HCT116 (cell line): ENCODE measurements at regions not wholly inside any gene's neighbourhood (a gene's known extent, or its start where the extent isn't known, plus 50 kb on each side); places are given as distances from the start of the nearest gene placed in this dataset.

Experiments used
- ATAC-seq: fragments of 200-7000 bp; cut with Tn5 transposase; 2 replicates; pipeline ENCODE4 v1.9.1; 2020; ENCODE audit warnings: mild to moderate bottlenecking, moderate library complexity
- BruUV-seq: library from RNA; stranded (reverse); fragments of 400-500 nt; replicated peaks from 2 replicates; lab custom pipeline; 2021; lab: Mats Ljungman, UMichigan
- CTCF ChIA-PET: fragments of 300-600 bp; sonication (Branson Sonifier 250); formaldehyde crosslinking; loops from one replicate; lab custom pipeline; 2021; ENCODE audit warnings: antibody characterized with exemption; lab: Charles Lee
- POLR2A ChIA-PET: fragments of 300-600, 350-600 bp; sonication (Branson Sonifier 250); formaldehyde crosslinking; loops from one replicate; lab custom pipeline; 2021; ENCODE audit warnings: antibody characterized with exemption; lab: Charles Lee
- RAD21 ChIA-PET, 2 experiments: fragments of 300-600 bp; sonication (Branson Sonifier 250); formaldehyde crosslinking; loops; one replicate each; lab custom pipeline; 2023; ENCODE audit warnings: low total read pairs in 2 of 2; ENCODE audit not compliant: uncharacterized antibody in 2 of 2, unreplicated experiment in 2 of 2, low non-redundant PET in 1 of 2; lab: Charles Lee
- DNase-seq: peaks from one replicate; pipeline ENCODE4 v3.0.0-alpha.2; 2010; ENCODE audit warnings: low read depth, low spot score
- H2AFZ ChIP-seq: fragments of 200-600 bp; shearing (Covaris generic), sonication (generic); 2 replicates; pipeline ENCODE4 v1.6.1; 2017; ENCODE audit warnings: low read depth, mixed run types, mixed read lengths, antibody characterized with exemption, low read length; ENCODE audit not compliant: poor library complexity, severe bottlenecking
- H3K27ac ChIP-seq: 2 replicates; pipeline ENCODE4 v1.5.1; 2012; ENCODE audit warnings: low read depth, low read length
- H3K27me3 ChIP-seq: fragments of 200-600 bp; sonication (generic); 2 replicates; pipeline ENCODE4 v1.6.1; 2016; ENCODE audit warnings: mixed run types, low read length, mixed read lengths; ENCODE audit not compliant: insufficient read depth
- H3K36me3 ChIP-seq, 2 experiments: fragments of 200-500 bp in 1 of 2; fragments of 200-600 bp in 1 of 2; sonication (Bioruptor generic) in 1 of 2; sonication (generic) in 1 of 2; 2 replicates each; pipeline versions ENCODE4 v1.5.1 to v1.6.1; 2014 to 2016; ENCODE audit warnings: low read length in 2 of 2, inconsistent platforms in 1 of 2, mixed read lengths in 1 of 2, mixed run types in 1 of 2; ENCODE audit not compliant: insufficient read depth in 2 of 2, control insufficient read depth in 1 of 2
- H3K4me1 ChIP-seq, 2 experiments: fragments of 200-600 bp in 1 of 2; sonication (generic) in 1 of 2; 2 replicates each; pipeline versions ENCODE4 v1.5.1 to v1.6.1; 2012 to 2017; ENCODE audit warnings: low read length in 2 of 2, inconsistent platforms in 1 of 2, mild to moderate bottlenecking in 1 of 2, mixed read lengths in 1 of 2, mixed run types in 1 of 2, moderate library complexity in 1 of 2; ENCODE audit not compliant: insufficient read depth in 2 of 2, control insufficient read depth in 1 of 2
- H3K4me2 ChIP-seq: fragments of 200-600 bp; sonication (generic); 2 replicates; pipeline ENCODE4 v1.6.1; 2017; ENCODE audit warnings: mixed run types, low read length, mixed read lengths
- H3K4me3 ChIP-seq, 2 experiments: fragments of 200-600 bp in 1 of 2; sonication (generic) in 1 of 2; replicated peaks in 1 of 2; 2 replicates each; pipeline ENCODE4 v1.5.1; 2011 to 2016; ENCODE audit warnings: low read length in 2 of 2, control low read depth in 1 of 2, low read depth in 1 of 2, mild to moderate bottlenecking in 1 of 2, mixed read lengths in 1 of 2, mixed run types in 1 of 2
- H3K79me2 ChIP-seq: fragments of 200-600 bp; sonication (generic); 2 replicates; pipeline ENCODE4 v1.6.1; 2017; ENCODE audit warnings: mild to moderate bottlenecking, mixed run types, low read length, moderate library complexity, mixed read lengths; ENCODE audit not compliant: insufficient read depth
- H3K9ac ChIP-seq: fragments of 200-600 bp; sonication (generic); 2 replicates; pipeline ENCODE4 v1.6.1; 2016; ENCODE audit warnings: low read length, mixed read lengths
- H3K9me2 ChIP-seq: fragments of 200-600 bp; sonication (generic), shearing (Covaris generic); 2 replicates; pipeline ENCODE4 v1.6.1; 2017; ENCODE audit warnings: mixed run types, mild to moderate bottlenecking, moderate library complexity; ENCODE audit not compliant: insufficient read depth
- H3K9me3 ChIP-seq, 2 experiments: fragments of 200-500 bp in 1 of 2; fragments of 200-600 bp in 1 of 2; sonication (Bioruptor generic) in 1 of 2; sonication (generic) in 1 of 2; 2 replicates each; pipeline ENCODE4 v1.6.1; 2014 to 2017; ENCODE audit warnings: low read length in 2 of 2, mixed read lengths in 2 of 2, inconsistent platforms in 1 of 2, low read depth in 1 of 2, mild to moderate bottlenecking in 1 of 2, mixed run types in 1 of 2, moderate library complexity in 1 of 2; ENCODE audit not compliant: control insufficient read depth in 1 of 2, insufficient read depth in 1 of 2
- H4K20me1 ChIP-seq: fragments of 200-600 bp; sonication (generic), shearing (Covaris generic); 2 replicates; pipeline ENCODE4 v1.6.1; 2017; ENCODE audit warnings: mixed run types, mild to moderate bottlenecking, moderate library complexity; ENCODE audit not compliant: insufficient read depth
- CBX3 ChIP-seq: IDR thresholded peaks from 2 replicates; pipeline ENCODE4 v1.6.1; 2012; ENCODE audit warnings: low read depth
- CEBPB ChIP-seq: IDR thresholded peaks from 2 replicates; pipeline ENCODE4 v1.6.1; 2012; ENCODE audit warnings: low read depth
- EGR1 ChIP-seq: IDR thresholded peaks from 2 replicates; pipeline ENCODE4 v1.6.1; 2012; ENCODE audit warnings: low read depth
- EZH2 ChIP-seq: fragments of 200-600 bp; sonication (generic); IDR thresholded peaks from 2 replicates; pipeline ENCODE4 v1.6.1; 2017; ENCODE audit warnings: antibody characterized with exemption, mixed run types
- POLR2AphosphoS5 ChIP-seq: IDR thresholded peaks from 2 replicates; pipeline ENCODE4 v1.6.1; 2011; ENCODE audit warnings: mild to moderate bottlenecking, low read depth, low read length, moderate library complexity
- REST ChIP-seq: IDR thresholded peaks from 2 replicates; pipeline ENCODE4 v1.6.1; 2012; ENCODE audit warnings: low read depth
- SP1 ChIP-seq: IDR thresholded peaks from 2 replicates; pipeline ENCODE4 v1.6.1; 2012; ENCODE audit warnings: low read depth
- TCF7L2 ChIP-seq: IDR thresholded peaks from 2 replicates; pipeline ENCODE4 v1.7.0; 2011; ENCODE audit warnings: borderline replicate concordance, inconsistent platforms; ENCODE audit not compliant: insufficient read depth, insufficient read length; ENCODE audit errors: extremely low read depth
- ZFX ChIP-seq: fragments of 450-650 bp; IDR thresholded peaks from 2 replicates; pipeline ENCODE4 v1.6.1; 2017
- ZNF274 ChIP-seq: fragments of 200-500 bp; sonication (Bioruptor generic); IDR thresholded peaks from 2 replicates; pipeline ENCODE4 v1.6.1; 2014; ENCODE audit warnings: mild to moderate bottlenecking, low read depth, low read length, inconsistent platforms
- intact Hi-C: fragments of 100-400 bp; cut with micrococcal nuclease; formaldehyde crosslinking; loops from 2 replicates; pipeline ENCODE4 v1.10.0; 2022
- TF ChIP-seq, protein P1 (sequence below): IDR thresholded peaks from 2 replicates; pipeline ENCODE4 v1.6.1; 2012
- TF ChIP-seq, protein P2 (sequence below), 3 experiments: fragments of 200-600 bp in 1 of 3; sonication (generic) in 1 of 3; IDR thresholded peaks in 2 of 3; conservative IDR thresholded peaks in 1 of 3; 2 replicates each; pipeline ENCODE4 v1.5.1; 2012 to 2017; ENCODE audit warnings: low read depth in 2 of 3, low read length in 2 of 3, antibody characterized with exemption in 1 of 3, borderline replicate concordance in 1 of 3, control low read depth in 1 of 3, mild to moderate bottlenecking in 1 of 3, mixed read lengths in 1 of 3, mixed run types in 1 of 3, moderate library complexity in 1 of 3; ENCODE audit not compliant: insufficient read depth in 1 of 3
- TF ChIP-seq, protein P3 (sequence below): IDR thresholded peaks from 2 replicates; pipeline ENCODE4 v1.6.1; 2012

GRCh38 chr10:33975481-33975880 lies 641.0 kb upstream of the NRP1 start:
- intact Hi-C loops = no loop called here
- ChIA-PET RAD21 (no interaction called here), POLR2A (no interaction called here), CTCF (no interaction called here)
- ATAC-seq (no peak), DNase-seq (no peak)
- Histone ChIP-seq H3K27me3 (no peaks in the 10 kb centered on the region), H3K4me2 (no peak overlapping the region), H3K4me3 (no peak overlapping the region), H3K9me3 (no peaks in the 10 kb centered on the region), H3K4me1 (no peaks in the 10 kb centered on the region), H4K20me1 (no peaks in the 10 kb centered on the region), H3K27ac (no peak overlapping the region), H3K9ac (no peak overlapping the region), H3K79me2 (no peaks in the 10 kb centered on the region), H3K36me3 (no peaks in the 10 kb centered on the region), H3K9me2 (no peaks in the 10 kb centered on the region), H2AFZ (no peak overlapping the region)
- no peak for TF ChIP-seq ZFX
- no peak for TF ChIP-seq EZH2
- TF ChIP-seq CBX3 = no peak
- TF ChIP-seq, protein P1, sequence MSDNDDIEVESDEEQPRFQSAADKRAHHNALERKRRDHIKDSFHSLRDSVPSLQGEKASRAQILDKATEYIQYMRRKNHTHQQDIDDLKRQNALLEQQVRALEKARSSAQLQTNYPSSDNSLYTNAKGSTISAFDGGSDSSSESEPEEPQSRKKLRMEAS = no peak
- no peak for TF ChIP-seq SP1
- no peak for TF ChIP-seq REST
- TF ChIP-seq EGR1 = no peak
- no peak for TF ChIP-seq ZNF274
- TF ChIP-seq, protein P2, sequence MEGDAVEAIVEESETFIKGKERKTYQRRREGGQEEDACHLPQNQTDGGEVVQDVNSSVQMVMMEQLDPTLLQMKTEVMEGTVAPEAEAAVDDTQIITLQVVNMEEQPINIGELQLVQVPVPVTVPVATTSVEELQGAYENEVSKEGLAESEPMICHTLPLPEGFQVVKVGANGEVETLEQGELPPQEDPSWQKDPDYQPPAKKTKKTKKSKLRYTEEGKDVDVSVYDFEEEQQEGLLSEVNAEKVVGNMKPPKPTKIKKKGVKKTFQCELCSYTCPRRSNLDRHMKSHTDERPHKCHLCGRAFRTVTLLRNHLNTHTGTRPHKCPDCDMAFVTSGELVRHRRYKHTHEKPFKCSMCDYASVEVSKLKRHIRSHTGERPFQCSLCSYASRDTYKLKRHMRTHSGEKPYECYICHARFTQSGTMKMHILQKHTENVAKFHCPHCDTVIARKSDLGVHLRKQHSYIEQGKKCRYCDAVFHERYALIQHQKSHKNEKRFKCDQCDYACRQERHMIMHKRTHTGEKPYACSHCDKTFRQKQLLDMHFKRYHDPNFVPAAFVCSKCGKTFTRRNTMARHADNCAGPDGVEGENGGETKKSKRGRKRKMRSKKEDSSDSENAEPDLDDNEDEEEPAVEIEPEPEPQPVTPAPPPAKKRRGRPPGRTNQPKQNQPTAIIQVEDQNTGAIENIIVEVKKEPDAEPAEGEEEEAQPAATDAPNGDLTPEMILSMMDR (IDR thresholded peaks at IDR 0.05 in 2 of 3, conservative IDR thresholded peaks at IDR 0.05 in 1 of 3; ENCODE audit: borderline replicate concordance in 1 of 3, insufficient read depth in 1 of 3, low read depth in 2 of 3, low read length in 2 of 3) = no peak
- TF ChIP-seq, protein P3, sequence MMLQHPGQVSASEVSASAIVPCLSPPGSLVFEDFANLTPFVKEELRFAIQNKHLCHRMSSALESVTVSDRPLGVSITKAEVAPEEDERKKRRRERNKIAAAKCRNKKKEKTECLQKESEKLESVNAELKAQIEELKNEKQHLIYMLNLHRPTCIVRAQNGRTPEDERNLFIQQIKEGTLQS = no peak
- no peak for TF ChIP-seq CEBPB
- no peak for TF ChIP-seq TCF7L2
- TF ChIP-seq POLR2AphosphoS5 = no peak
- no TSS peak for BruUV-seq
